GM12873 (cell line): ENCODE measurements at regions not wholly inside any gene's neighbourhood (a gene's known extent, or its start where the extent isn't known, plus 50 kb on each side); places are given as distances from the start of the nearest gene placed in this dataset.

Experiments
- CTCF ChIP-seq: IDR thresholded peaks from 2 replicates; pipeline ENCODE4 v1.5.1; 2012; ENCODE audit warnings: low read depth, mild to moderate bottlenecking, moderate library complexity, low read length, control low read depth; ENCODE audit not compliant: insufficient read depth; ENCODE audit errors: missing control alignments

GRCh38 chr11:15509082-15509481 is 394.4 kb downstream of the INSC start:
- no peak for TF ChIP-seq CTCF

- no peak for TF ChIP-seq CTCF
These were observed 404.5 kb downstream of the INSC start for GRCh38 chr11:15519124-15519791.

GRCh38 chr11:15519911-15520310 is 405.2 kb downstream of the INSC start:
- no peak for TF ChIP-seq CTCF

GRCh38 chr11:15523543-15523942 is 408.8 kb downstream of the INSC start:
- TF ChIP-seq CTCF = no peak

GRCh38 chr11:15525582-15525981 is 410.9 kb downstream of the INSC start:
- TF ChIP-seq CTCF = no peak

- TF ChIP-seq CTCF = no peak
These were observed 411.3 kb downstream of the INSC start for GRCh38 chr11:15526032-15526431.

- no peak for TF ChIP-seq CTCF
These were observed 412.2 kb downstream of the INSC start for GRCh38 chr11:15526859-15527450.

GRCh38 chr11:15532432-15532831 is 417.7 kb downstream of the INSC start:
- TF ChIP-seq CTCF = no peak
